Astrocyte (in vitro differentiated cells and primary cell): ENCODE measurements at regions not wholly inside any gene's neighbourhood (a gene's known extent, or its start where the extent isn't known, plus 50 kb on each side); places are given as distances from the start of the nearest gene placed in this dataset.

Experiments used
- DNase-seq: peaks from one replicate; pipeline ENCODE4 v3.0.0-alpha.2; 2010; ENCODE audit warnings: low read depth
- FAIRE-seq: peaks from 2 replicates; lab custom pipeline; 2011; peaks lifted over from hg19 to GRCh38; lab: Jason Lieb, UNC
- H2AFZ ChIP-seq: 2 replicates; pipeline ENCODE4 v1.6.0; 2012; ENCODE audit warnings: low read depth, low read length, inconsistent platforms
- H3K27ac ChIP-seq: 2 replicates; pipeline ENCODE4 v1.5.1; 2011; ENCODE audit warnings: low read depth, low read length, inconsistent platforms
- H3K27me3 ChIP-seq: 2 replicates; pipeline ENCODE4 v1.6.0; 2011; ENCODE audit warnings: low read length, inconsistent platforms; ENCODE audit not compliant: insufficient read depth
- H3K36me3 ChIP-seq: 2 replicates; pipeline ENCODE4 v1.5.1; 2011; ENCODE audit warnings: low read length, inconsistent platforms; ENCODE audit not compliant: insufficient read depth
- H3K4me1 ChIP-seq: 2 replicates; pipeline ENCODE4 v1.5.1; 2011; ENCODE audit warnings: low read length, inconsistent platforms; ENCODE audit not compliant: insufficient read depth
- H3K4me2 ChIP-seq: 2 replicates; pipeline ENCODE4 v1.6.0; 2012; ENCODE audit warnings: low read length, inconsistent platforms
- H3K4me3 ChIP-seq: 2 replicates; pipeline ENCODE4 v1.5.1; 2011; ENCODE audit warnings: low read depth, mild to moderate bottlenecking, low read length, inconsistent platforms; ENCODE audit not compliant: insufficient read depth
- H3K79me2 ChIP-seq: 2 replicates; pipeline ENCODE4 v1.6.0; 2012; ENCODE audit warnings: mild to moderate bottlenecking, low read length, inconsistent platforms; ENCODE audit not compliant: insufficient read depth
- H3K9ac ChIP-seq: 2 replicates; pipeline ENCODE4 v1.6.0; 2012; ENCODE audit warnings: mild to moderate bottlenecking, low read length, inconsistent platforms
- H3K9me3 ChIP-seq: 2 replicates; pipeline ENCODE4 v1.5.1; 2012; ENCODE audit warnings: low read depth, mild to moderate bottlenecking, low read length, inconsistent platforms; ENCODE audit not compliant: insufficient read depth
- H4K20me1 ChIP-seq: 2 replicates; pipeline ENCODE4 v1.6.0; 2012; ENCODE audit warnings: low read length, inconsistent platforms; ENCODE audit not compliant: insufficient read depth
- H3K27ac Mint-ChIP-seq: one replicate; pipeline ENCODE4 v1.8.0; 2021; ENCODE audit warnings: mild to moderate bottlenecking, mixed read lengths; ENCODE audit not compliant: unreplicated experiment
- H3K27me3 Mint-ChIP-seq: one replicate; pipeline ENCODE4 v1.8.0; 2021; ENCODE audit warnings: low read depth, mixed read lengths; ENCODE audit not compliant: unreplicated experiment
- H3K36me3 Mint-ChIP-seq: one replicate; pipeline ENCODE4 v1.8.0; 2021; ENCODE audit warnings: low read depth, mixed read lengths; ENCODE audit not compliant: unreplicated experiment
- H3K4me1 Mint-ChIP-seq: one replicate; pipeline ENCODE4 v1.8.0; 2021; ENCODE audit warnings: low read depth, mixed read lengths; ENCODE audit not compliant: unreplicated experiment
- H3K4me3 Mint-ChIP-seq: one replicate; pipeline ENCODE4 v1.8.0; 2021; ENCODE audit warnings: mild to moderate bottlenecking, moderate library complexity, mixed read lengths; ENCODE audit not compliant: unreplicated experiment
- H3K9me3 Mint-ChIP-seq: one replicate; pipeline ENCODE4 v1.8.0; 2021; ENCODE audit warnings: mild to moderate bottlenecking, mixed read lengths; ENCODE audit not compliant: unreplicated experiment
- CTCF ChIP-seq: IDR thresholded peaks from 2 replicates; pipeline ENCODE4 v1.5.1; 2011; ENCODE audit warnings: low read depth, mild to moderate bottlenecking, inconsistent platforms, low read length, moderate library complexity; ENCODE audit not compliant: insufficient read depth
- EZH2 ChIP-seq: IDR thresholded peaks from 2 replicates; pipeline ENCODE4 v1.6.1; 2012; ENCODE audit warnings: mild to moderate bottlenecking, low read length, inconsistent platforms; ENCODE audit not compliant: insufficient read depth

DNA sequence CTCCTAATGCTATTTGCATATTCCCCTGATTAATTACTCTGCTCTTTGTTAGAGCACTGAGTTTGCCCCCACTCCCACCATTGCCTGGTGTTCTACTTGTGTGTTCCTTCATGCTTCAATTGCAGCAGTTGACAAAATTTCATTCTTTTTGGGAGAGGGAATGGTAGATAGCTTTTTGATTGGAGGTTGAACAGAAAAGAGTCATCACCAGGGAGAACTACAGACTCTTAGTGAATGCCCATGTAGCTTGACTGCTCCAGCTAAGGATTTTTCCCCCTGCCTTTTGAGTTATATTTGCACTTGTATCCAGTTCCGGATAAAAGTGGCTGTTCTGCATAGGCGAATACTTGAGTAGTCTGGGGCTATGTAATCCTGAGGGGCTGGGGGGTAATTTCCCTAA, 183.9 kb downstream of the ETNK1 start:
- Histone ChIP-seq H3K36me3 (no peaks in the 10 kb centered on the region), H3K4me2 (no peak overlapping the region), H3K27me3 (no peaks in the 10 kb centered on the region), H3K4me1 (no peaks in the 10 kb centered on the region), H4K20me1 (no peaks in the 10 kb centered on the region), H3K9me3 (no peaks in the 10 kb centered on the region), H3K9ac (no peak overlapping the region), H3K4me3 (no peak overlapping the region), H3K79me2 (no peaks in the 10 kb centered on the region), H2AFZ (no peak overlapping the region), H3K27ac (no peak overlapping the region)
- FAIRE-seq (no peak), DNase-seq (no peak)
- no peak for TF ChIP-seq CTCF
- TF ChIP-seq EZH2: no peak
- H3K4me1 Mint-ChIP-seq: peaks cover 4% of the 10 kb centered on the region
- peaks cover 3% of the 10 kb centered on the region for H3K27me3 Mint-ChIP-seq
- no peak overlapping the region for H3K27ac Mint-ChIP-seq
- no peak overlapping the region for H3K4me3 Mint-ChIP-seq
- no peaks in the 10 kb centered on the region for H3K36me3 Mint-ChIP-seq
- no peaks in the 10 kb centered on the region for H3K9me3 Mint-ChIP-seq

DNA sequence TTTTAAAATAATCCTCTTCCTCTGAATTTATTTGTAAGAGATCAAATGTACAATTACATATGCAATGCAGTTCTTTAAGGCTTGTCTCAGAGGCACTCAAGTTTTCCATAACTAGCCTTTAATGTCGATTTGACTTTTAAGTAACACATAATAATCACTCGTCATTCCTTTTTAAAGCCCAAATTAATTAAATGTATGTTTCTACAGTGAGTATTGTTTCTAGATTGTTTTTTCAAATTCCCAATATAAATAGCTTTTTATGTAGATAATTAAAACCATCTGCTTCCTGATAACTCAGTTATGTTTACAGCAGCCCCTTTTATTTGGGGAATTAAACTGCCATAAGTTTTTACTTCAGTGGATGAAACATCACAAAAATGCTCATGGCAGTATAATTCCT, 185.1 kb downstream of the ETNK1 start:
- DNase-seq (no peak), FAIRE-seq (no peak)
- H3K27me3 ChIP-seq: no peaks in the 10 kb centered on the region
- no peaks in the 10 kb centered on the region for H3K79me2 ChIP-seq
- H3K4me2 ChIP-seq: no peak overlapping the region
- H2AFZ ChIP-seq: no peak overlapping the region
- no peaks in the 10 kb centered on the region for H3K36me3 ChIP-seq
- TF ChIP-seq EZH2: no peak
- TF ChIP-seq CTCF: no peak
- no peak overlapping the region for H3K27ac ChIP-seq
- Mint-ChIP-seq H3K9me3 (no peaks in the 10 kb centered on the region), H3K4me1 (peaks cover 1% of the 10 kb centered on the region), H3K27ac (no peak overlapping the region), H3K4me3 (no peak overlapping the region), H3K27me3 (peaks cover 3% of the 10 kb centered on the region), H3K36me3 (no peaks in the 10 kb centered on the region)
- no peak overlapping the region for H3K4me3 ChIP-seq
- H4K20me1 ChIP-seq: no peaks in the 10 kb centered on the region
- H3K9me3 ChIP-seq: no peaks in the 10 kb centered on the region
- no peak overlapping the region for H3K9ac ChIP-seq
- no peaks in the 10 kb centered on the region for H3K4me1 ChIP-seq

DNA sequence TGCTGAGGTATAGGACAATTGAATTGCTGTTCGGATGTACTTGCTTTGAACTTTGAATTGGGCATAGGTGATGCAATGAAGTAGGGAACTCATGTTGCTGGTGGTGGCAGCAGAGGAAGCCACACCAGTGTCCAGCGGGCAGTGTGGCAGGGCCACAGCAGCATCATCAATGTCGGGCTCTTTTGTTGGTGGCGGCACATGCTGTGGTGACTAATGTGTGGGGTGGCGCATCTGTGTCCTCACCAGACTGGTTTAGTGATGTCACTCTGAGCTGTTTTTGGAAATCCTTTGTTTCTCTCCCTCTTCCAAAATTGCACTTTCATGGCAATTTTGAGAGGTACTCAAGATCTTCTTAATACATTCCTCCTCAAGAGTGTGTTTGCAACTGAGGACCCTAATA, 187.6 kb downstream of the ETNK1 start:
- no peak for TF ChIP-seq EZH2
- no peak for TF ChIP-seq CTCF
- H3K9me3 Mint-ChIP-seq: no peaks in the 10 kb centered on the region
- H3K9ac ChIP-seq: no peak overlapping the region
- H3K27me3 Mint-ChIP-seq: peaks cover 3% of the 10 kb centered on the region
- no peaks in the 10 kb centered on the region for H3K27me3 ChIP-seq
- no peak overlapping the region for H3K27ac Mint-ChIP-seq
- no peaks in the 10 kb centered on the region for H3K9me3 ChIP-seq
- H3K4me1 ChIP-seq: no peaks in the 10 kb centered on the region
- H3K27ac ChIP-seq: no peak overlapping the region
- no peak overlapping the region for H3K4me3 Mint-ChIP-seq
- no peak overlapping the region for H3K4me2 ChIP-seq
- no peak for FAIRE-seq
- no peak overlapping the region for H3K4me3 ChIP-seq
- no peak for DNase-seq
- no peaks in the 10 kb centered on the region for H3K36me3 Mint-ChIP-seq
- H3K79me2 ChIP-seq: no peaks in the 10 kb centered on the region
- H2AFZ ChIP-seq: no peak overlapping the region
- H3K36me3 ChIP-seq: no peaks in the 10 kb centered on the region
- H3K4me1 Mint-ChIP-seq: no peaks in the 10 kb centered on the region
- no peaks in the 10 kb centered on the region for H4K20me1 ChIP-seq
